ENCODE measurements at regions not wholly inside any gene's neighbourhood (a gene's known extent, or its start where the extent isn't known, plus 50 kb on each side); places are given as distances from the start of the nearest gene placed in this dataset.

DNA sequence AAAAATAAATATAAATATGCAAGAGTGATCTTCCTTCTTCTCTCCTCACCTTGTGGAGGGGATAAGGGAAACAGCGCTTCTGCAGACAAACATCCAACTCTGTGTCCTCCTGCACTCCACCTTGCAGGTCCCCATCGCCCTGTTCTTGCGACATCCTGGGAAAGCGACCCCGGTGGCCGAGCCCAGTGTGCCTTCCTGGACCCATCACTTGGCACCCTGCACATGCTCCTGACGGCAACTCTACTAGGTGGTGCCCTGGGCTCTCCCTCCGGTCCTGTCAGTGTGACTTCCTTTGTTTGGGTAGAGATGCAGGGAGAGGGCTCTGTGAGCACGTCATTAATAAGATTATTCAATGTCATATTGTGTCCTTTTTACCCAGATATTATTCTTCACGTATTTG is 266.0 kb upstream of the ADAMTS16 start:
- no peak for DNase-seq (ENCODE audit: extremely low spot score)
- 74% methylated on average over 10 of the region's 10 CpGs for WGBS

GRCh38 chr5:4875942-4876341 is 264.2 kb upstream of the ADAMTS16 start:
- 90% methylated on average over 4 of the region's 4 CpGs for WGBS
- Histone ChIP-seq H3K4me3 (ENCODE audit: low read depth, low read length) (no peak overlapping the region), H3K27ac (ENCODE audit: low read depth) (no peak overlapping the region), H3K36me3 (ENCODE audit: insufficient read depth) (no peaks in the 10 kb centered on the region), H3K4me1 (ENCODE audit: insufficient read depth) (no peaks in the 10 kb centered on the region)
- DNase-seq (ENCODE audit: extremely low spot score) = no peak

More for the DNA sequence above, 266.0 kb upstream of the ADAMTS16 start:
- Histone ChIP-seq H3K4me1 (ENCODE audit: insufficient read depth) (no peaks in the 10 kb centered on the region), H3K4me3 (ENCODE audit: low read depth, low read length) (no peak overlapping the region), H3K36me3 (ENCODE audit: insufficient read depth) (no peaks in the 10 kb centered on the region), H3K27ac (ENCODE audit: low read depth) (no peak overlapping the region)

DNA sequence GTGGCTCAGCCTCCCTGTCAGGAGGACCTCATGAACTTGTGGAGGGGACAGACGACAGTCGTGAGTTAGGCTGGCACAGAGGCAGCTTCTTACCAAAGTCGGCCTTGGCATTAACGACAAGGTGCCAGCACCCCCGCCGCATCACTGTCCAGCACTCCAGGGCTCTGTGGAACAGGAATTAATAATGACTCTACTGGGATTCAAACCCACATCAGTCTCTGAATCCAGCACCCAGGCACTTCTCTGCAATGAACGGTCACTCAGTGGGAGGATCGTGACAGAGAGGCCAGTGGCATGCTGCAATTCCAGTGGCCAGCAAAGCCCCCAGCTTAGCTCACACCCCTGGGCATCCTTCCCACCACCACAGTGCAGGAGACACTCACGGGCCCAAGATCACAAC is 263.3 kb upstream of the ADAMTS16 start:
- no peak for DNase-seq (ENCODE audit: extremely low spot score)
- Histone ChIP-seq H3K36me3 (ENCODE audit: insufficient read depth) (no peaks in the 10 kb centered on the region), H3K27ac (ENCODE audit: low read depth) (no peak overlapping the region), H3K4me3 (ENCODE audit: low read depth, low read length) (no peak overlapping the region), H3K4me1 (ENCODE audit: insufficient read depth) (no peaks in the 10 kb centered on the region)
- WGBS = 82% methylated on average over 9 of the region's 9 CpGs

- Histone ChIP-seq H3K27ac (ENCODE audit: low read depth) (no peak overlapping the region), H3K36me3 (ENCODE audit: insufficient read depth) (no peaks in the 10 kb centered on the region), H3K4me3 (ENCODE audit: low read depth, low read length) (no peak overlapping the region), H3K4me1 (ENCODE audit: insufficient read depth) (no peaks in the 10 kb centered on the region)
- no peak for DNase-seq (ENCODE audit: extremely low spot score)
- 82% methylated on average over 6 of the region's 6 CpGs for WGBS
Observed at GRCh38 chr5:4877579-4877978, 262.6 kb upstream of the ADAMTS16 start.

GRCh38 chr5:4879075-4879474 is 261.1 kb upstream of the ADAMTS16 start:
- DNase-seq (ENCODE audit: extremely low spot score) = no peak
- Histone ChIP-seq H3K27ac (ENCODE audit: low read depth) (no peak overlapping the region), H3K4me1 (ENCODE audit: insufficient read depth) (no peaks in the 10 kb centered on the region), H3K4me3 (ENCODE audit: low read depth, low read length) (no peak overlapping the region), H3K36me3 (ENCODE audit: insufficient read depth) (no peaks in the 10 kb centered on the region)
- 90% methylated on average over 10 of the region's 10 CpGs for WGBS

DNA sequence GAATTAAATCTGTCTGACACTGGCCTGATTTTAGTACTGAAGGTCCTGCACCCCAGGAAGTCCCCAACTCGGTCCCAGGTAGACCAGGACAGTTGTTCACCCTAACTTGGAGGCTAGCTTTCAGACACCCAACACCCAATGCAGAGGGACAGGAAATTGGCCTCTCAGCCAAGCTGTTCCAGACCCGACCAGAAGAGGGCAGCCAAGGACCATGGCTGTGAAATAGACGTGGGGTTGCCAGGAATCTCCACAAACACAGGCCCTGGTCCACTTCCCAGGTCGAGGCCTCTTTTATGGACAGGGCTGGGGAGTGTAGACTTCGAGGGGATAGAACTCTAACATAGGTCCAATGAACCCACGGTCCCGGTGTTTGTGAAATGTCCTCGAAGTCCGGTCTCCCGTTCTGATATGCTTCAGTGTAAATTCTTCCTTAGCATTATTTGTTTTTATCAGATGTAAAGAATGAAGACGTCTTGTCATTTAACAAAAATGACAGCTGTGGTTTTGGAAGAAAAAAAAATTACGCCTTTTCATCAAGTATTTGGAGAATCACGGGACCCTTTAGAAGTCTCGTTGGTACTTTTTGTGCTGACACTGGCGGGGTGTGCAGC is 260.3 kb upstream of the ADAMTS16 start:
- H3K4me3 ChIP-seq (ENCODE audit: low read depth, low read length) = no peak overlapping the region
- 44% methylated on average over 15 of the region's 15 CpGs for WGBS
- H3K36me3 ChIP-seq (ENCODE audit: insufficient read depth) = no peaks in the 10 kb centered on the region
- H3K27ac ChIP-seq (ENCODE audit: low read depth) = no peak overlapping the region
- no peaks in the 10 kb centered on the region for H3K4me1 ChIP-seq (ENCODE audit: insufficient read depth)
- DNase-seq (ENCODE audit: extremely low spot score) = peak; percentile 56

- H3K36me3 ChIP-seq (ENCODE audit: insufficient read depth) = no peaks in the 10 kb centered on the region
- no peak overlapping the region for H3K27ac ChIP-seq (ENCODE audit: low read depth)
- H3K4me1 ChIP-seq (ENCODE audit: insufficient read depth) = no peaks in the 10 kb centered on the region
- 83% methylated on average over 15 of the region's 15 CpGs for WGBS
- H3K4me3 ChIP-seq (ENCODE audit: low read depth, low read length) = no peak overlapping the region
- DNase-seq (ENCODE audit: extremely low spot score) = no peak
Observed at GRCh38 chr5:4880304-4880741, 259.8 kb upstream of the ADAMTS16 start.

DNA sequence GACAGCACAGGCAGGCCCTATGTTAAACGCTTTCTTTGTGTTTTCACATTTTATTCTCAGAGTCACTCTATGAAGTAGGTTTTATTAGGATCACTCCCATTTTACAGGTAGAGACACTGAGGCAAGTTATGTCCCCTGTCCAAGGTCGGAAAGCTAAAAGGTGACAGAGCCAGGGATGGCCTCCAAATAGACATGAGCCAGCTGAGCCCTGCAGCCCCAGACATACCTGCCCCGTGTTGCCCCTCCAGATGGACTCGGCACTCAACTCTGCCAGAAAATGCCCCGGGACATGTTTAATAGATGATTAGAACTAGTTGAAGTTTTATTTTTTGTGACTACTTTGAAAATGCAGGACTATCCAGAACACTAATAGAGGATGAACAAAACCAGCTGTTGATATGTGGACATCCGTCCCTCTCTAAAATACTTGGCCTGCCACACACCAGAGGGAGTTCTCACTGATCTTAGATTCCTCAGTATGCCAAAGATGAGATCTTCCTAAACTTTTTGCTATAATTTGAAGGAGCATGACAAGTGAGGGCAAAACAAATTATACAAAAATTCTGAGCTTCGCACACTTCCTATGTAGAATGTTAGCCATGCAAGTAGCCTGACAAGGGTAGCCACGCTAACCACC is 258.6 kb upstream of the ADAMTS16 start:
- H3K27ac ChIP-seq (ENCODE audit: low read depth) = no peak overlapping the region
- WGBS = 79% methylated on average over 8 of the region's 8 CpGs
- DNase-seq (ENCODE audit: extremely low spot score) = no peak
- no peaks in the 10 kb centered on the region for H3K36me3 ChIP-seq (ENCODE audit: insufficient read depth)
- H3K4me3 ChIP-seq (ENCODE audit: low read depth, low read length) = no peak overlapping the region
- no peaks in the 10 kb centered on the region for H3K4me1 ChIP-seq (ENCODE audit: insufficient read depth)

DNA sequence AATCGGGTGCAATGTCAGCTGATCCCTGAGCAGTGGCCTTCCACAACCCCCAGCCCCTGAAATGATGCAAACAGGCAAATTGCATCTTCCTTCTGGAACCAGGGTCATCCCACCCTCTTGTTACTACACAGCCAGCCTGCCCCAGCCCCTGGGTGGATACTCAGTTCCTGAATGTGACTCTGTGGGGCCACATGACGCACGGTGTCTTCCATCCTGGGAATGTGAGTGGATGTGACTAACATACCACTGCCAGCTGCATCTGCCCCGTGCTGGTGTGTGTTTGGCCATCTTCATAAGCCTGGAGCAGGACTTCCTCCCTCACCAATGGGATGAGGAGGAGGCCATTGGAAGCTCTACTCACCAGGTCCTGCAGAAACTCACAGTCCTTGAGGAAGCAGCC is 257.9 kb upstream of the ADAMTS16 start:
- DNase-seq (ENCODE audit: extremely low spot score) = no peak

DNA sequence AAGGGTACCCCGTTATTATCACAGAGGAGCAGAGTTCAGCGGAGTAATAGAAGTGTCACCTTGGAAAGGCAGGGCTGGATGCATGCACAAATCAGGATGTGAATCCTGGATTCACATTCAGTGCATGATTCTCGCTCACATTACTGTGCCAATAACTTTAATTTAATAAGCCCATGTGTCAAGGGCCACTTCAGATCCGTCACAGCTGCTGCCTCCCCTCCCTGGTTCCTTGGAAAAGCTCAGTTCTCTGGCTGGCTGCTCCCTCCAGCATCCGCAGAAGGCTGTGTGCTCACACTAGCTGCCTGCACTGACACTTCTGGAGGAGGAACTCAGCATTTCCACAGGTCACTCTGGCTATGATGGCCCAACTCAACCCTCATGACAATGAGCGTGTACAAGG is 256.8 kb upstream of the ADAMTS16 start:
- Histone ChIP-seq H3K27ac (ENCODE audit: low read depth) (no peak overlapping the region), H3K36me3 (ENCODE audit: insufficient read depth) (no peaks in the 10 kb centered on the region), H3K4me1 (ENCODE audit: insufficient read depth) (no peaks in the 10 kb centered on the region), H3K4me3 (ENCODE audit: low read depth, low read length) (no peak overlapping the region)
- WGBS = 48% methylated on average over 6 of the region's 6 CpGs
- DNase-seq (ENCODE audit: extremely low spot score) = peak; percentile 66

More for the DNA sequence above, 257.9 kb upstream of the ADAMTS16 start:
- Histone ChIP-seq H3K4me1 (ENCODE audit: insufficient read depth) (no peaks in the 10 kb centered on the region), H3K27ac (ENCODE audit: low read depth) (no peak overlapping the region), H3K36me3 (ENCODE audit: insufficient read depth) (no peaks in the 10 kb centered on the region), H3K4me3 (ENCODE audit: low read depth, low read length) (no peak overlapping the region)
- 82% methylated on average over 4 of the region's 4 CpGs for WGBS

- no peaks in the 10 kb centered on the region for H3K4me1 ChIP-seq (ENCODE audit: insufficient read depth)
- WGBS = 79% methylated on average over 9 of the region's 9 CpGs
- DNase-seq (ENCODE audit: extremely low spot score) = no peak
- no peak overlapping the region for H3K27ac ChIP-seq (ENCODE audit: low read depth)
- no peaks in the 10 kb centered on the region for H3K36me3 ChIP-seq (ENCODE audit: insufficient read depth)
- H3K4me3 ChIP-seq (ENCODE audit: low read depth, low read length) = no peak overlapping the region
Observed at GRCh38 chr5:4893063-4893744, 246.9 kb upstream of the ADAMTS16 start.

- no peak overlapping the region for H3K4me3 ChIP-seq (ENCODE audit: low read depth, low read length)
- DNase-seq (ENCODE audit: extremely low spot score) = no peak
- H3K36me3 ChIP-seq (ENCODE audit: insufficient read depth) = no peaks in the 10 kb centered on the region
- 41% methylated on average over 5 of the region's 5 CpGs for WGBS
- H3K27ac ChIP-seq (ENCODE audit: low read depth) = no peak overlapping the region
- no peaks in the 10 kb centered on the region for H3K4me1 ChIP-seq (ENCODE audit: insufficient read depth)
Observed at GRCh38 chr5:4896328-4896727, 243.8 kb upstream of the ADAMTS16 start.

- DNase-seq (ENCODE audit: extremely low spot score) = no peak
- Histone ChIP-seq H3K36me3 (ENCODE audit: insufficient read depth) (no peaks in the 10 kb centered on the region), H3K27ac (ENCODE audit: low read depth) (no peak overlapping the region), H3K4me3 (ENCODE audit: low read depth, low read length) (no peak overlapping the region), H3K4me1 (ENCODE audit: insufficient read depth) (no peaks in the 10 kb centered on the region)
- WGBS = 50% methylated on average over 15 of the region's 15 CpGs
Observed at GRCh38 chr5:4901305-4901811, 238.8 kb upstream of the ADAMTS16 start.

- Histone ChIP-seq H3K27ac (ENCODE audit: low read depth) (no peak overlapping the region), H3K4me3 (ENCODE audit: low read depth, low read length) (no peak overlapping the region), H3K4me1 (ENCODE audit: insufficient read depth) (no peaks in the 10 kb centered on the region), H3K36me3 (ENCODE audit: insufficient read depth) (no peaks in the 10 kb centered on the region)
- no peak for DNase-seq (ENCODE audit: extremely low spot score)
- 35% methylated on average over 5 of the region's 5 CpGs for WGBS
Observed at GRCh38 chr5:4901924-4902323, 238.2 kb upstream of the ADAMTS16 start.

All from urinary bladder (tissue), 3 donors.